Activated CD8-positive, alpha-beta T cell treated with anti-CD3 and anti-CD28 coated beads, Interleukin-2, amount 10 ng/mL, durations not matched to agents 7 days and 5 days (primary cell): ENCODE measurements at regions not wholly inside any gene's neighbourhood (a gene's known extent, or its start where the extent isn't known, plus 50 kb on each side); places are given as distances from the start of the nearest gene placed in this dataset.
"Not testable (repeated sequence)": the region's sequence is repeated elsewhere in the genome, so short reads cannot be mapped to it uniquely, and the experiment has no call there.

ENCODE experiments used
- ATAC-seq: fragments of 150-1000 bp; cut with Tn5 transposase; one replicate; pipeline ENCODE4 v1.10.0; 2021; ENCODE audit warnings: moderate library complexity
- CTCF ChIA-PET: fragments of 350-600 bp; sonication (Branson Sonifier 250); formaldehyde crosslinking; loops from one replicate; lab custom pipeline; 2021; ENCODE audit warnings: antibody characterized with exemption; lab: Charles Lee
- POLR2A ChIA-PET: fragments of 350-600 bp; sonication (Branson Sonifier 250); formaldehyde crosslinking; loops from one replicate; lab custom pipeline; 2021; ENCODE audit warnings: antibody characterized with exemption; lab: Charles Lee
- DNase-seq: peaks from one replicate; pipeline ENCODE4 v3.0.0-alpha.2; 2020
- H3K27ac Mint-ChIP-seq: one replicate; pipeline ENCODE4 v1.8.0; 2021; ENCODE audit warnings: mild to moderate bottlenecking, mixed read lengths
- H3K27me3 Mint-ChIP-seq: one replicate; pipeline ENCODE4 v1.8.0; 2021; ENCODE audit warnings: low read depth, mixed read lengths
- H3K36me3 Mint-ChIP-seq: one replicate; pipeline ENCODE4 v1.8.0; 2021; ENCODE audit warnings: low read depth, mixed read lengths
- H3K4me1 Mint-ChIP-seq: one replicate; pipeline ENCODE4 v1.8.0; 2021; ENCODE audit warnings: low read depth, mixed read lengths
- H3K4me3 Mint-ChIP-seq: one replicate; pipeline ENCODE4 v1.8.0; 2021; ENCODE audit warnings: mild to moderate bottlenecking, mixed read lengths
- H3K9me3 Mint-ChIP-seq: one replicate; pipeline ENCODE4 v1.8.0; 2022; ENCODE audit warnings: mixed read lengths; ENCODE audit not compliant: insufficient read depth

DNA sequence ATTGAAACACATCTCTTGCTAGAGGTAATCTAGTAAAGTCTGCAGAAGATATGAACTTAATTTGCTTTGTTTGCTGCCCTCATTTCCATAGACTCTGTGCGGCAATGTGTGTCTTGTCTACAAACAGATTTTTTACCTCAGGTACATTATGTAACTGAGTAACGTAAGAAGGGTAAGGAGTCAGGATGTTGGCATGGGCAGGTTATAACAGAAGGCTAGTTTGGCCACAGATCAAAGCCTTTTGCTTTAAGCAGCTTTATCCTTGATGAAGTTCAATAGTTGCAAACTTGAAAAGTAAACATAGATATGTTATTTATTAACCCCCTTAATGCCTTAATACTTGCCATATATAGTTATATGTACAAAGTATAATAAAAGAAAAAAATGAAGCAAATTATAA lies 391.6 kb upstream of the FKBP1C start:
- H3K27ac Mint-ChIP-seq = no peak overlapping the region
- POLR2A ChIA-PET = no interaction called here
- H3K9me3 Mint-ChIP-seq = peaks cover 12% of the 10 kb centered on the region
- H3K27me3 Mint-ChIP-seq = no peaks in the 10 kb centered on the region
- CTCF ChIA-PET = no interaction called here
- H3K4me3 Mint-ChIP-seq = no peak overlapping the region
- DNase-seq (no peak), ATAC-seq (no peak)
- no peaks in the 10 kb centered on the region for H3K4me1 Mint-ChIP-seq
- H3K36me3 Mint-ChIP-seq = no peaks in the 10 kb centered on the region

DNA sequence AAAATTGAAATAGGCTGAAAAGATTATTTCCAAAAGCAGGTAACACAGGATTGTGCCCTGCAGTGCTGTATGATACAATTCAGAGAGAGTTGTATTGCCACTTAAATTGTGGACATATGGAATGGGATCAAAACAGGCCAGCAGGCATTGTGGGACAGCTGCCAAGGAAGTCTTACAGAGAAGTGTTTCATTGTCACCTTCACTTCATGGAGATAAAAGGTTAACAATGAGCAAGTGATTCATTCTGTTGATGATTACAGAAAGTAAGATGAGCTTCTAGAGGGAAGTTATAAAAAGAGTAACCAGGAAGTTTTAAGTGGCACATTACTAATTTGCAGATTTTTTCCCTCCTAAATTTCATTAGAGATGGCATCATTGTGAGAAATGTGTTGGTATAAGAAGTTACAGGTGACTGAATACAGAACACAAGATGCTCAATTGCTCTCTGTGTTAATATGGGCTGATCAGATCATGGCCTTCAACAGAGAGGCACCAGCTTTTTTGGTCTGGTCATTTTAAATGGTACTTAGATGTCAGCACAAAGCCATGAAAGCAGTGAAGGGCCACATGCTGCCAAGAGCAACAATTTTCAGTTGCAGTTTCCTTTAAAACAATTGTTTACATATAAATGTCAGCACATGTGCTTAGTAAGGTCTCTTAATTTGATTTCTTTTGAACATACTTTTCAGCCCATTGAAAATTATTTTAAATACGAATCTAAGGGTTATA lies 402.5 kb upstream of the FKBP1C start:
- no peaks in the 10 kb centered on the region for H3K27me3 Mint-ChIP-seq
- no peaks in the 10 kb centered on the region for H3K9me3 Mint-ChIP-seq
- ATAC-seq (no peak), DNase-seq (no peak)
- ChIA-PET POLR2A (no interaction called here), CTCF (no interaction called here)
- H3K4me3 Mint-ChIP-seq = no peak overlapping the region
- H3K27ac Mint-ChIP-seq = no peak overlapping the region
- no peaks in the 10 kb centered on the region for H3K36me3 Mint-ChIP-seq
- no peaks in the 10 kb centered on the region for H3K4me1 Mint-ChIP-seq

DNA sequence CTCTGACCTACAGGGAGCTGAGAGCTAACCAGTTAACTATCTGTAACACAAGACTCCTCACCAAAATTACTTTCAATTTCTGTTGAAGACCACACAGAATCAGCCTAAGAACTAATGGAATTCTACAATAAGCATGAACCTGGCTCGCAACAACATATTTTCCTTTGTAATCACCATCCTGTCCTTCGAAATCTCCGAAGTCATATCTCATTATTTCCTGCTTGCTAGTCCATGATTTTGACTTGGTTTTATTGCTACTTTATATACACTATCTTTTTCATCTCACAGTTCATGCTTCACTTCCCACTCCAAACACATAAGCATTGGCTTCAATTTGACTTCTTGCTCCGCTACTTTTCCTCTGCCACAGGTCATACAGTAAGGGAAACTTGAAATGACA lies 405.8 kb upstream of the FKBP1C start:
- POLR2A ChIA-PET = no interaction called here
- DNase-seq (no peak), ATAC-seq (no peak)

DNA sequence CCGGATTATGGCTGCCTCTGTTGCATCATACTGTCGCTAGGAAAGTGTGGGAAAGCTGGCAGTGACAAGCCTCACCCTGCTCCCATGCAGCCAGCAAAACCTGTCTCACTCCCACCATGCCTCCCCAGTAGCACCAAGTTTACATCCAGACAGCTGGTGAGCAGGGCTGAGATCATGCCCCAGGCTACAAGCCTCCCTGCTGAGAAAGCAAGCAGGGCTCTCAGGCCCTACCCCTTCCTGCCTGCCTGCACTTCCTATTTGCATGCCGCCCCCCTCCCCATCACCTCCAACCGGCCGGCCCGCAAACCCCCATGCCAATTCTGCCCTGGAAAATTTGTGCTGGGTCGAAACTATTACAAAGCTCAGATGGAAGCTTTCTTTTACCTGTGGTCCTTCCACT lies 408.2 kb upstream of the FKBP1C start:
- H3K4me1 Mint-ChIP-seq = no peaks in the 10 kb centered on the region
- H3K9me3 Mint-ChIP-seq = peaks cover 5% of the 10 kb centered on the region
- no peaks in the 10 kb centered on the region for H3K36me3 Mint-ChIP-seq
- ATAC-seq = no peak
- POLR2A ChIA-PET = no interaction called here
- H3K4me3 Mint-ChIP-seq = no peak overlapping the region
- CTCF ChIA-PET = no interaction called here
- no peak overlapping the region for H3K27ac Mint-ChIP-seq
- no peaks in the 10 kb centered on the region for H3K27me3 Mint-ChIP-seq
- DNase-seq = no peak

More for the DNA sequence above, 405.8 kb upstream of the FKBP1C start:
- no peak overlapping the region for H3K27ac Mint-ChIP-seq
- H3K9me3 Mint-ChIP-seq = peaks cover 5% of the 10 kb centered on the region
- H3K4me3 Mint-ChIP-seq = no peak overlapping the region
- no peaks in the 10 kb centered on the region for H3K4me1 Mint-ChIP-seq
- no peaks in the 10 kb centered on the region for H3K27me3 Mint-ChIP-seq
- H3K36me3 Mint-ChIP-seq = no peaks in the 10 kb centered on the region
- CTCF ChIA-PET = no interaction called here

DNA sequence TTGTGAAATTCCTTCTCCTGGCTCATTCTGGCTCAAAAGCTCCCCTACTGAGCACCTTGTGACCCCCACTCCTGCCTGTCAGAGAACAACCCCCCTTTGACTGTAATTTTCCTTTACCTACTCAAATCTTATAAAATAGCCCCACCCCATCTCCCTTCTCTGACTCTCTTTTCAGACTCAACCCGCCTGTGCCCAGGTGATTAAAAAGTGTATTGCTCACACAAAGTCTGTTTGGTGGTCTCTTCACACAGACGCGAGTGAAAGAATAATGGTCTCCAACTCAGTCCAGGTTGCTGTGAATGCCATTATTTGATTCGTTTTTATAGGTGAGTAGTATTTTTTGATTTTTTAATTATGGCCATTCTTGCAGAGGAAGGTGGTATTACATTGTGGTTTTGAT lies 414.1 kb upstream of the FKBP1C start:
- peaks cover 5% of the 10 kb centered on the region for H3K9me3 Mint-ChIP-seq

DNA sequence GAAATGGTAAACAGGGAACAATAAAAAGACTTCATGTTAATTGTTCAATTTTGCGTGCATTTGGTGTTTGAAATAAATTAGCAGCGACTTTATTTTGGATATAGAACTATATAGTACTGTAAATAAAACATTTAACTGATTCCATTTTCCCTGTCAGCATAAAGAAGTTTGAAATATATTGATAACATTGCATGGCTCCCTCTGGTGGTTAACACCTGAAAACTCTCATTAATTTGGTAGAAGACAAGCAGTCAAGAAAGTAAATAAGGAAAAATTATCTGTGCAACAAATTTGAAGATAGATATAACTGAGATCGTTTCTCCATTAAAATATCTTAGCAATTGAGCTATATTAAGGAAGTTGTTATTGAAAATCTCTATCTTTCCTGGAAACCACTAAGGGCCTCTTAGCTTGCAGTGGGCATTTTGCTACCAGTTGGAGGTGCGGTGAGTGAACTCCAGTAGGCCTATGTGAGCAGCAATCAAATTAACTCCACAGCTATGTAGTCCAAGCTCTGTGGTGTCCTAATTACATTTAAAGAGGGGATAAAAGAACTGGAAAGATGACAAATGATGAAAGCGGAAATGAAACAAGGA lies 435.7 kb upstream of the FKBP1C start:
- H3K36me3 Mint-ChIP-seq = no peaks in the 10 kb centered on the region
- POLR2A ChIA-PET = no interaction called here
- no peak for DNase-seq
- no peak overlapping the region for H3K27ac Mint-ChIP-seq
- no peaks in the 10 kb centered on the region for H3K4me1 Mint-ChIP-seq
- CTCF ChIA-PET = interaction anchor here (0.9 kb wide), 1 partner anchor 9 kb away, joined by 3 read pairs; no protein-coding TSS in a partner anchor
- no peaks in the 10 kb centered on the region for H3K27me3 Mint-ChIP-seq
- H3K4me3 Mint-ChIP-seq = no peak overlapping the region
- no peak for ATAC-seq
- peaks cover 5% of the 10 kb centered on the region for H3K9me3 Mint-ChIP-seq

More for the DNA sequence above, 414.1 kb upstream of the FKBP1C start:
- POLR2A ChIA-PET = no interaction called here
- Mint-ChIP-seq H3K4me3 (no peak overlapping the region), H3K27ac (no peak overlapping the region), H3K4me1 (no peaks in the 10 kb centered on the region), H3K27me3 (no peaks in the 10 kb centered on the region), H3K36me3 (no peaks in the 10 kb centered on the region)
- CTCF ChIA-PET = no interaction called here
- DNase-seq (no peak), ATAC-seq (no peak)

DNA sequence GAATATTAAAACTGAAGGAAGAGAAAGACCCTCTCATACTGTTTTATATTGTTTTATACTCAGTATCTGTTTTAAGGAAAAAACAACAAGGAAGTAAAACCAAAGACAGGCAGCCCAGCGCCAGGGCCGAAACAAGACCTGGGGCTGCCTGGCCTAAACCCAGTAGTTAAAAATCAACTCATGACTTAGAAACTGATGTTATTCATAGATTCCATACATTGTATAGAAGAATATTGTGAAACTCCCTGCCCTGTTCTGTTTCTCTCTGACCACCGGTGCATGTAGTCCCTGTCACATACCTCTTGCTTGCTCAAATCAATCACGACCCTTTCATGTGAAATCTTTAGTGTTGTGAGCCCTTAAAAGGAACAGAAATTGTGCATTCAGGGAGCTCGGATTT lies 445.1 kb upstream of the FKBP1C start:
- DNase-seq, ATAC-seq, H3K4me3 Mint-ChIP-seq, CTCF ChIA-PET, H3K27me3 Mint-ChIP-seq, H3K36me3 Mint-ChIP-seq, H3K4me1 Mint-ChIP-seq, POLR2A ChIA-PET, H3K27ac Mint-ChIP-seq: not testable (repeated sequence)
- peaks cover 21% of the 10 kb centered on the region for H3K9me3 Mint-ChIP-seq

DNA sequence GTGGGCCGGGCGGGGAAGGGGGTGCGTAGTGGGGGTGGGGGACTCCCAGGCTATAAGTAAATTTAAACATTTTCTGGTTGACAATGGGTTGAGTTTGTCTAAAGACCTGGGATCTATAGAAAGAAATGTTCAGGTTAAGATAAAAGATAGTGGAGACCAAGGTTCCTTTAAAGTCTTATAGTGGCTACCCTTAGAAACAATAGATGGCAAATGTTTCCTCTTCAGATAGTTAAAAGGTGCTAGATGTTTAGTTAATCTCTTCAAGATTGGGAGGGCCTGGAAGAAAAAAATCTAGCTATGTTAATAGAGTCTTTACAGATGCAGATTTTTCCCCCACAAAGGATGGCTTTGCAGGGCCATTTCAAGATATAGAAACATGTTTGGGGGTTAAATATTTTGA lies 446.4 kb upstream of the FKBP1C start:
- CTCF ChIA-PET = no interaction called here

DNA sequence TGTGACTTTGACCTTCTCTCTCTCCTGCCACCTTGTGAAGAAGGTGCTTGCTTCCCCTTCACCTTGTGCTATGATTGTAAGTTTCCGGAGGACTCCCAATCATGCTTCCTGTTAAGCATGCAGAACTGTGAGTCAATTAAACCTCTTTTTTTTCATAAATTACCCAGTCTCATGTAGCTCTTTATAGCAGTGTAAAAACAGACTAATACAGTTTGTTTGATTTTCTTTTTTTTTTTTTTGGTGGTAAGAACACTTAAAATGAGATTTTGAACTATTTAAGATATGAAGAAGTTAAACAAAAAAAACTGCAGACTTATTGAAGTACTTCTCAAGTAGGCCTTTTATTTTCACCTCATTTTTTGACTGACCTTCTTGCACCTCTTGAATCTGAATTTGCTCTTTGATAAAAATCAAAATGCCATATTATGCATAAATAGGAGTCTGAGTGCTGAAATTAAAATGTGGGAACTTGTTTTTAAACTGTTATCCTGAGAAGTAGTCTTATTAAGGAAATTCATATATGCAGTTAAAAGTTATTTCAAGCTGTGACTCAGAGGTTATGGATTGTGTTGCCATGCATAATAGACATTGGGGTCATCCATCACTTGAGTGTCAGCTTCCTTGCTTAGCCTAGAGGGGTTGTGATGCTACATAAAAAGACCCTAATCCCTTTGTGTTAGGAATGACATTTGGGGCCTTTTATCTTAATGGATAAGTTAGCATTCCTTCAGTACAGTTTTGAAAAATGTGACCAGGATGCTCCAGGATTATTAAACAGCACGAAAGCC lies 447.9 kb upstream of the FKBP1C start:
- peaks cover 18% of the 10 kb centered on the region for H3K9me3 Mint-ChIP-seq
- H3K27me3 Mint-ChIP-seq = no peaks in the 10 kb centered on the region
- H3K4me1 Mint-ChIP-seq = no peaks in the 10 kb centered on the region
- H3K4me3 Mint-ChIP-seq = no peak overlapping the region
- POLR2A ChIA-PET = no interaction called here
- no peak overlapping the region for H3K27ac Mint-ChIP-seq
- DNase-seq (no peak), ATAC-seq (no peak)
- CTCF ChIA-PET = no interaction called here
- H3K36me3 Mint-ChIP-seq = no peaks in the 10 kb centered on the region

More for the DNA sequence above, 446.4 kb upstream of the FKBP1C start:
- no peaks in the 10 kb centered on the region for H3K27me3 Mint-ChIP-seq
- no peak for ATAC-seq
- DNase-seq = no peak
- no peak overlapping the region for H3K27ac Mint-ChIP-seq
- H3K4me3 Mint-ChIP-seq = no peak overlapping the region
- no peaks in the 10 kb centered on the region for H3K36me3 Mint-ChIP-seq
- no peaks in the 10 kb centered on the region for H3K4me1 Mint-ChIP-seq
- H3K9me3 Mint-ChIP-seq = peaks cover 21% of the 10 kb centered on the region
- POLR2A ChIA-PET = no interaction called here

DNA sequence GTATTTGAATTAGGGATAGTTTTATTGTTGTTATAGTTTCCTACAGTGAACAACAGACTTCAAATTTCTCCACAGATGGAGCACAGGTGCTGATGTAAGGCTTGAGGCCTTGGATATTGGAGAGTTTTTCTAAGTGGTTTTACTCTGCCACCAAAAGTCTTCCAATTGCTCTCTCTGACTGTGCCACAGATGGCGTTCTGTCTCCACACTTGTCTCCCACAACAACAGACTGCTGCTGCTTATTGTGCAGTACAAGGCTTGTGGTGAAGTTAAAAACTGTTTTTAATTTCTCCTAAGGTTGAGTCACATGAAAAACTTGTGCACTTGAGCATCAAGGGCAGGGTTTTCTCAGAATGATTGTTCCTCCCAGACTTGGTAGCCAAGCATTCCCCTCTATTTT lies 460.9 kb upstream of the KHDRBS2 start:
- Mint-ChIP-seq H3K4me1 (no peaks in the 10 kb centered on the region), H3K36me3 (no peaks in the 10 kb centered on the region), H3K27me3 (no peaks in the 10 kb centered on the region), H3K9me3 (peaks cover 3% of the 10 kb centered on the region), H3K4me3 (no peak overlapping the region), H3K27ac (no peak overlapping the region)
- no peak for ATAC-seq
- no peak for DNase-seq
- POLR2A ChIA-PET = no interaction called here
- CTCF ChIA-PET = no interaction called here

DNA sequence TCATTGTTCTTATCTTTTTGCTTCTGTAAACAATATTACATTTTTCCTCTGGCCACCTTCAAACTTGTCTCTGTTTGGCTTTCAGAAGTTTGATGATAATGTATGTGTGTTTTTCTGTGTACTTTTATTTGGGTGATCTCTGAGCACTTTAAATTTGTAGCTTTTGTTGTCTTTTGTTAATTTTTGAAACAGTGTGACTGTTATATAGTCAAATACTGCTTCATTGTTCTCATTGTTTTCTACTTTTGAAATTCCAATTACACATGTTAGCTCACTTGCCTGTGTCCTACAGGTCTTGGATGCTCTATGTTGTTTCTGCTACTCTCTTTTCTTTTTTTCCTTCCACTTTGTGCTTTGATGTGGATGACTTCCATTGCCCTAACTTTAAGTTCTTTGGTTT lies 460.1 kb upstream of the KHDRBS2 start:
- POLR2A ChIA-PET = no interaction called here
- CTCF ChIA-PET = no interaction called here
- H3K27me3 Mint-ChIP-seq = no peaks in the 10 kb centered on the region
- ATAC-seq = no peak
- DNase-seq = no peak
- H3K4me1 Mint-ChIP-seq = no peaks in the 10 kb centered on the region
- H3K4me3 Mint-ChIP-seq = no peak overlapping the region
- no peaks in the 10 kb centered on the region for H3K36me3 Mint-ChIP-seq
- H3K27ac Mint-ChIP-seq = no peak overlapping the region
- H3K9me3 Mint-ChIP-seq = peaks cover 8% of the 10 kb centered on the region

DNA sequence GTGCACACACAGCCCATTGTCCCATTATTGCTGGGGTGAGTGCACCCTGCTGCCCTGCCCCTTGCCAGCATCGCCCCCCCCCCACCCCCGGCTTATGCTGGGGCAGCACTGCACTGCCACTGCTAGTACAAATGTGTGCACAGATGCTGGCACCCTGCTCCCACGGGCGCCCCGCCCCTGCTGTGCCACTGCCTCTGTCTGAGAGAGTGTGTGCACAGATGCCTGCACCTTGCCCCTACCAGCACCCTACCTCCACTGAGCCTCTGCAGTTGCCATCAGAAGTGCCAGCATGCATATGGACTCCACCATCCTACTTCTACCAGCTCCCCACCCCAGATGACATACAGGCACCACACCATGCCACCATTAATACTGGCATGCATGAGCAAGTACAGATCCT lies 454.6 kb upstream of the KHDRBS2 start:
- Mint-ChIP-seq H3K4me1 (no peaks in the 10 kb centered on the region), H3K27ac (no peak overlapping the region), H3K36me3 (no peaks in the 10 kb centered on the region), H3K9me3 (peaks cover 8% of the 10 kb centered on the region), H3K27me3 (no peaks in the 10 kb centered on the region), H3K4me3 (no peak overlapping the region)
- POLR2A ChIA-PET = no interaction called here
- DNase-seq (no peak), ATAC-seq (no peak)
- CTCF ChIA-PET = no interaction called here
